ENCODE measurements at regions not wholly inside any gene's neighbourhood (a gene's known extent, or its start where the extent isn't known, plus 50 kb on each side); places are given as distances from the start of the nearest gene placed in this dataset.

DNA sequence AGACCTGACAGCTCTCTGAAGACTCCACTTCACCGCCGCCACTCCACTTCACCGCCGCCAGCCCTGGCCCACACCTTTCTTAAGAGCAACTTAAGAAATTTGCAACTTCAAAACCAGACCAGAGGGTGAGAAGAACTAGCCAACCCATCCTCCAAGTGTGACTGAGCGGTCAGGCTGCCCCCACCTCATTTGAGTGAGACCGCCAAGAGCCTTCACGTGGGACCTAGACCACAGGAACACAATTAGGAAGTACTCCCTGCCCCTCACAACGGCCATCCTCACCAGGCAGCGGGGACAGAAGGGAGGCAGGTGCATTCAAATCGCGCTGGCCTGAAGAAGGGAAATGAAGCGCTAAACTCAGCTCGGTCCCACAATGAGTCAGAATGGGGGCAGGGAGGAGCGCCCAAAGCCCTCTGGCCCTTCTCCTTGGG, 156.8 kb upstream of the BCL6 start:
- TF ChIP-seq ZNF248 (tag by site-specific recombination; IDR thresholded peaks at IDR 0.05), result no peak
- no peak for TF ChIP-seq ZNF747 (tag by site-specific recombination; IDR thresholded peaks at IDR 0.05)
- no peak for TF ChIP-seq ZNF621 (tag by site-specific recombination; IDR thresholded peaks at IDR 0.05)
- TF ChIP-seq, protein P1, sequence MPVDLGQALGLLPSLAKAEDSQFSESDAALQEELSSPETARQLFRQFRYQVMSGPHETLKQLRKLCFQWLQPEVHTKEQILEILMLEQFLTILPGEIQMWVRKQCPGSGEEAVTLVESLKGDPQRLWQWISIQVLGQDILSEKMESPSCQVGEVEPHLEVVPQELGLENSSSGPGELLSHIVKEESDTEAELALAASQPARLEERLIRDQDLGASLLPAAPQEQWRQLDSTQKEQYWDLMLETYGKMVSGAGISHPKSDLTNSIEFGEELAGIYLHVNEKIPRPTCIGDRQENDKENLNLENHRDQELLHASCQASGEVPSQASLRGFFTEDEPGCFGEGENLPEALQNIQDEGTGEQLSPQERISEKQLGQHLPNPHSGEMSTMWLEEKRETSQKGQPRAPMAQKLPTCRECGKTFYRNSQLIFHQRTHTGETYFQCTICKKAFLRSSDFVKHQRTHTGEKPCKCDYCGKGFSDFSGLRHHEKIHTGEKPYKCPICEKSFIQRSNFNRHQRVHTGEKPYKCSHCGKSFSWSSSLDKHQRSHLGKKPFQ (tag by site-specific recombination; IDR thresholded peaks at IDR 0.05), result no peak
- no peak for TF ChIP-seq ZNF292 (tag by site-specific recombination; IDR thresholded peaks at IDR 0.05; ENCODE audit: borderline replicate concordance, low read depth)
- no peak for TF ChIP-seq ZNF707 (tag by site-specific recombination; IDR thresholded peaks at IDR 0.05)
- TF ChIP-seq ZNF426 (tag by site-specific recombination; IDR thresholded peaks at IDR 0.05), result no peak
- TF ChIP-seq ZNF555 (tag by site-specific recombination; conservative IDR thresholded peaks at IDR 0.05), result no peak
- TF ChIP-seq ZFP3 (tag by site-specific recombination; IDR thresholded peaks at IDR 0.05; ENCODE audit: low read depth), result no peak
- TF ChIP-seq, protein P2, sequence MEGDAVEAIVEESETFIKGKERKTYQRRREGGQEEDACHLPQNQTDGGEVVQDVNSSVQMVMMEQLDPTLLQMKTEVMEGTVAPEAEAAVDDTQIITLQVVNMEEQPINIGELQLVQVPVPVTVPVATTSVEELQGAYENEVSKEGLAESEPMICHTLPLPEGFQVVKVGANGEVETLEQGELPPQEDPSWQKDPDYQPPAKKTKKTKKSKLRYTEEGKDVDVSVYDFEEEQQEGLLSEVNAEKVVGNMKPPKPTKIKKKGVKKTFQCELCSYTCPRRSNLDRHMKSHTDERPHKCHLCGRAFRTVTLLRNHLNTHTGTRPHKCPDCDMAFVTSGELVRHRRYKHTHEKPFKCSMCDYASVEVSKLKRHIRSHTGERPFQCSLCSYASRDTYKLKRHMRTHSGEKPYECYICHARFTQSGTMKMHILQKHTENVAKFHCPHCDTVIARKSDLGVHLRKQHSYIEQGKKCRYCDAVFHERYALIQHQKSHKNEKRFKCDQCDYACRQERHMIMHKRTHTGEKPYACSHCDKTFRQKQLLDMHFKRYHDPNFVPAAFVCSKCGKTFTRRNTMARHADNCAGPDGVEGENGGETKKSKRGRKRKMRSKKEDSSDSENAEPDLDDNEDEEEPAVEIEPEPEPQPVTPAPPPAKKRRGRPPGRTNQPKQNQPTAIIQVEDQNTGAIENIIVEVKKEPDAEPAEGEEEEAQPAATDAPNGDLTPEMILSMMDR (tag by site-specific recombination; IDR thresholded peaks at IDR 0.05), result no peak
- no peak for TF ChIP-seq BCL11A (tag by site-specific recombination; IDR thresholded peaks at IDR 0.05; ENCODE audit: low read depth)
- TF ChIP-seq ZNF146 (tag by site-specific recombination; IDR thresholded peaks at IDR 0.05), result no peak
- no peak for TF ChIP-seq ZNF664 (tag by site-specific recombination; IDR thresholded peaks at IDR 0.05)
- no peak for TF ChIP-seq ZNF114 (tag by site-specific recombination; IDR thresholded peaks at IDR 0.05)

Measured in HEK293 (cell line).